SU-DHL-6 (cell line): ENCODE measurements at regions not wholly inside any gene's neighbourhood (a gene's known extent, or its start where the extent isn't known, plus 50 kb on each side); places are given as distances from the start of the nearest gene placed in this dataset.

Source experiments
- CTCF ChIP-seq: fragments of 200-600 bp; sonication (generic); IDR thresholded peaks from one replicate; pipeline ENCODE4 v1.5.1; 2017; ENCODE audit warnings: antibody characterized with exemption, mild to moderate bottlenecking, low read length, moderate library complexity; ENCODE audit not compliant: insufficient read depth, poor library complexity, severe bottlenecking
- EZH2phosphoT487 ChIP-seq: fragments of 200-600 bp; sonication (generic), shearing (Covaris generic); conservative IDR thresholded peaks from 2 replicates; pipeline ENCODE4 v1.6.1; 2018; ENCODE audit warnings: mild to moderate bottlenecking, antibody characterized with exemption, low read length, moderate library complexity, mixed read lengths

- no peak for TF ChIP-seq CTCF
- no peak for TF ChIP-seq EZH2phosphoT487
These were observed 303.1 kb downstream of the ENC1 start for GRCh38 chr5:74337254-74337983.
